ENCODE measurements at regions not wholly inside any gene's neighbourhood (a gene's known extent, or its start where the extent isn't known, plus 50 kb on each side); places are given as distances from the start of the nearest gene placed in this dataset.

DNA sequence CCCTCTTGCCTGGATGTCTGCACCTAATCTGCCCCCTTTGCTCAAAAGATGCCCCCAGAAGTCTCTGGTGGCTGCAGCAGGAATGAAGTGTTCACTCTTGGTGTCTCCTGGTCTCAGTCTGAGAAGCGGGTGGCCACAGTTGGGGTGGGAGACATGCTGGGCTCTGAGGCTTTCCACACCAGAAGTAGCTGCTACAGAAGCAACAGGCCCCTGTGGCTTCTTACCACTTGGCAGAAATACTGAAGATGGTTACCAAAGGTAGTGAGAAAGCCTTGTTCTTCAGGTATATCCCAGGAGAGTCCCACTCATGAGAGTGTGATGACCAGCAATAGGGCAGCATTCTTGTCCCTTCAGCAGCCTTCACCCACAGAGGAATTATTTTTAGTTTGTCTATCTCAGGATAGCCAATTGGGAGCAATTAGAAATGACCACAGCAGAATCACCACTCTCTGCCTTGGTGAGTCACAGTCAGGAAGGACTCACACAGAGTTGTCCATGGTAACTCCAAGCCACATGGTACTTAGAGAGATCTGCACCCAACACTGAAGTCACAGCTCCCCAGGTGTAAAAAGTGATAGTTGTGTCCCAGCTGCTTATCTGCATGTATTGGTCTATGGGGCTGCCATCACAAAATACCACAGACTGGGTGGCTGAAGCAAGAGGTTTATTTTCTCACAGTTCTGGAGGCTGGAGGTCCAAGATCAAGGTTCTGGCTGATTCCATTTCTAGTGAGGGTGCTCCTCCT, 169.8 kb upstream of the ID2 start:
- no peaks in the 10 kb centered on the region for H3K36me3 ChIP-seq
- 86 to 100% (median 94%) methylated on average over 1 of the region's 1 CpG for WGBS, 5 donors
- no peak for TF ChIP-seq EP300 (IDR thresholded peaks at IDR 0.05)
- no peak for TF ChIP-seq POLR2AphosphoS5 (IDR thresholded peaks at IDR 0.05)
- no peak for TF ChIP-seq POLR2A (IDR thresholded peaks at IDR 0.05)
- no peak overlapping the region for H3K4me3 ChIP-seq
- H3K4me1 ChIP-seq = peaks cover 0 to 25% (median 11%) of the 10 kb centered on the region in 4 donors
- H3K27ac ChIP-seq = no peak overlapping the region
- intact Hi-C loops (cut with DNase I; ENCODE audit: low total_unique reads) = no loop called here
- H3K9me3 ChIP-seq = peaks cover 0 to 14% (median 5%) of the 10 kb centered on the region in 4 donors
- DNase-seq = no peak
- H3K27me3 ChIP-seq = no peaks in the 10 kb centered on the region

DNA sequence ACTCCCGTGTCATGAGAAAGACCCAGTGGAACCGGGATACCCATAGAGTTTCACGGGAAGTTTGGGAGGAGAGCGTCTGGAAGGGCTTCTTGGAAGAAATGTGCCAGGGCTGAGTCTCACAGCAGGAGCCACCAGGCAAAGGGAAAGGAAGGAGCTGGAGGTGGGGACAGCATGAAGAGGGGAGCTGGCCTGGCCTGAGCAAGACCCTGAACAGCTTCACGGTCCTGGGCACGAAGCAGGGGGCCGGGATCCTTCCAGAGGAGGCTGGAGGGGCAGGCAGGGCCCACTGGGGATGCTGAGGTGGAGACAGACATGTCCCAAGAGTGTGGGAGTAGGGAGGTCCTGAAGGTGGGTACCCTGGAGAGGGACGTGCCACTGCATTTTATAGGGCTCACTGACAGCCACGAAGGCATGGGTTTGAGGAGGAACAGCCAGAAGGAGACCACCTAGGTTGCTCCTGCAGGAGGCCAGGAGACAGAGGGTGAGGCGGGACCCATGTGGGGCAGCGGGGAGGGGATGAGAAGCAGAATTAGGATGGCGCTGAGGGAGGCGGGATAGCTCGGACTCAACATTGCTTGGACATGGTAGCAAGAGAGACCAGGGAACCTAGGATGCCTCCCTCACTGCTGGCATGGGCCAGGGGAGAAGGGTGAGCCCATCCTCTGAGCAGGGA, 168.1 kb upstream of the ID2 start:
- Histone ChIP-seq H3K36me3 (no peaks in the 10 kb centered on the region), H3K4me3 (no peak overlapping the region), H3K4me1 (peaks cover 0 to 13% (median 6%) of the 10 kb centered on the region in 4 donors), H3K9me3 (peaks cover 0 to 14% (median 5%) of the 10 kb centered on the region in 4 donors), H3K27ac (peak overlapping the region in 2 of 5 donors; percentile 62 to 70), H3K27me3 (no peaks in the 10 kb centered on the region)
- TF ChIP-seq EP300 (IDR thresholded peaks at IDR 0.05) = no peak
- TF ChIP-seq, protein P1, sequence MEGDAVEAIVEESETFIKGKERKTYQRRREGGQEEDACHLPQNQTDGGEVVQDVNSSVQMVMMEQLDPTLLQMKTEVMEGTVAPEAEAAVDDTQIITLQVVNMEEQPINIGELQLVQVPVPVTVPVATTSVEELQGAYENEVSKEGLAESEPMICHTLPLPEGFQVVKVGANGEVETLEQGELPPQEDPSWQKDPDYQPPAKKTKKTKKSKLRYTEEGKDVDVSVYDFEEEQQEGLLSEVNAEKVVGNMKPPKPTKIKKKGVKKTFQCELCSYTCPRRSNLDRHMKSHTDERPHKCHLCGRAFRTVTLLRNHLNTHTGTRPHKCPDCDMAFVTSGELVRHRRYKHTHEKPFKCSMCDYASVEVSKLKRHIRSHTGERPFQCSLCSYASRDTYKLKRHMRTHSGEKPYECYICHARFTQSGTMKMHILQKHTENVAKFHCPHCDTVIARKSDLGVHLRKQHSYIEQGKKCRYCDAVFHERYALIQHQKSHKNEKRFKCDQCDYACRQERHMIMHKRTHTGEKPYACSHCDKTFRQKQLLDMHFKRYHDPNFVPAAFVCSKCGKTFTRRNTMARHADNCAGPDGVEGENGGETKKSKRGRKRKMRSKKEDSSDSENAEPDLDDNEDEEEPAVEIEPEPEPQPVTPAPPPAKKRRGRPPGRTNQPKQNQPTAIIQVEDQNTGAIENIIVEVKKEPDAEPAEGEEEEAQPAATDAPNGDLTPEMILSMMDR (IDR thresholded peaks at IDR 0.05) = no peak
- no peak for TF ChIP-seq POLR2A (IDR thresholded peaks at IDR 0.05)
- TF ChIP-seq POLR2AphosphoS5 (IDR thresholded peaks at IDR 0.05) = no peak
- DNase-seq = no peak
- intact Hi-C loops (cut with DNase I; ENCODE audit: low total_unique reads) = no loop called here
- WGBS, 5 donors = 95 to 98% (median 96%) methylated on average over 14 of the region's 14 CpGs

- 87 to 98% (median 95%) methylated on average over 4 of the region's 4 CpGs for WGBS, 5 donors
- peaks cover 0 to 13% (median 6%) of the 10 kb centered on the region in 4 donors for H3K4me1 ChIP-seq
Measured at GRCh38 chr2:8514274-8514662, 167.6 kb upstream of the ID2 start.

DNA sequence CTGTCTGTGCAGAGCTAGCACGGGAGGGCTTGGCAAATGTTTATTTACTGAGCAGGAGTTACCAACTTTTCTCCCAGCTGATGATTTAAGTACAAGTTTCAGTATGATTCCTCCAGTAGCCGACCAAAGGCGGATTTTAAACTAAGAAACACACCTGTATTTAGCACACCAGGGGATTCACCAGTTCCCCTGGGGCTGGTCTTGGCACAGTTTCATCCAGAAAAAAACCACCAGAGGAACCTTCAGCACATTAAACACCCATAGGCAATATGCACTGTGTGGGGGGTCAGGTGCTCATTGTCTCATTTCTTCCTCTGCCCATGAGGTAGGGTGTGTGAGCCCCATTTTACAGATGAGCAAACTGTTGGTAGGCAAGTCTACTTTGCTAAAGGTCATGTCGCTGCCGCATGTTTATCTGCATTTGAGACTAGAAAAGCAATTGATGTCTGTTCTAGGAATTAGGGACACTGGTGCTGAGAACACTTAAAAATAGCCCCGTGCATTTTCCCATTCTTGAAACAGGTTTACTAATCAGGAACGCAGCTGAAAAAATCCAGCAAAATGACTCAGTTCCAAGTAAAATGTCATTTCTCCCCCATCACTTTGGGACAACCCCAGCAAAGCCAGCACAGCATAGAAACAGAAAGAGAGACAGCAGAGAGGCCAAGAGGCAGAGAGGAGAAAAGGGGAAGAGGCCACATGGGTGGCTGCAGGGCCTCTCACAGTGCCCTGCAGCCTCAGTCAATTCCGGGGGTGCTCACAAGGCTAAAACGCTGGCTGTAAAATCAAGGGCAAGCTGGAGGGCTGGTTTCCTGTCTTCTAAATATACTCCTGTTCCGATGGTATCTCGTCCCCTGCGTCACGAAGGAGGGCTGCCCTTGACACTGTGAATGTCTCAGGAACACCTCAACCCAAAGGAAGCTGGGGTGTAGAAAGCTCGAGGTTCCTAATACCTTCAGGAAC, 166.8 kb upstream of the ID2 start:
- Histone ChIP-seq H3K27me3 (no peaks in the 10 kb centered on the region), H3K9me3 (peaks cover 0 to 14% (median 5%) of the 10 kb centered on the region in 4 donors), H3K4me1 (peaks cover 0 to 13% (median 6%) of the 10 kb centered on the region in 4 donors), H3K4me3 (no peak overlapping the region), H3K36me3 (no peaks in the 10 kb centered on the region), H3K27ac (peak overlapping the region in 4 of 5 donors; percentile 37 to 70 (median 58))
- intact Hi-C loops (cut with DNase I; ENCODE audit: low total_unique reads) = no loop called here
- 60 to 66% (median 63%) methylated on average over 13 to 14 of the region's 14 CpGs for WGBS, 5 donors
- TF ChIP-seq, protein P1 (IDR thresholded peaks at IDR 0.05) = no peak
- TF ChIP-seq POLR2AphosphoS5 (IDR thresholded peaks at IDR 0.05) = peak in 1 of 3 donors; percentile 27
- DNase-seq = peak; percentile 45 to 61

More at GRCh38 chr2:8514274-8514662, 167.6 kb upstream of the ID2 start:
- no peak overlapping the region for H3K4me3 ChIP-seq
- H3K27ac ChIP-seq = peak overlapping the region in 3 of 5 donors; percentile 55 to 70 (median 62)
- H3K27me3 ChIP-seq = no peaks in the 10 kb centered on the region
- intact Hi-C loops (cut with DNase I; ENCODE audit: low total_unique reads) = no loop called here
- TF ChIP-seq POLR2A (IDR thresholded peaks at IDR 0.05) (no peak), POLR2AphosphoS5 (IDR thresholded peaks at IDR 0.05) (no peak), EP300 (IDR thresholded peaks at IDR 0.05) (no peak)
- TF ChIP-seq, protein P1 (IDR thresholded peaks at IDR 0.05) = no peak
- H3K9me3 ChIP-seq = peaks cover 0 to 14% (median 5%) of the 10 kb centered on the region in 4 donors
- no peaks in the 10 kb centered on the region for H3K36me3 ChIP-seq
- no peak for DNase-seq
